ENCODE measurements at regions not wholly inside any gene's neighbourhood (a gene's known extent, or its start where the extent isn't known, plus 50 kb on each side); places are given as distances from the start of the nearest gene placed in this dataset.

- ATAC-seq (ENCODE audit: low FRiP score in 2 of 2) (no peak), DNase-seq (no peak)
- Histone ChIP-seq H3K9me3 (no peaks in the 10 kb centered on the region), H3K27ac (no peak overlapping the region), H3K4me1 (no peaks in the 10 kb centered on the region), H3K36me3 (no peaks in the 10 kb centered on the region), H3K27me3 (no peaks in the 10 kb centered on the region), H3K4me3 (no peak overlapping the region)
- 70 to 79% methylated on average over 2 of the region's 2 CpGs for WGBS, 2 donors
- TF ChIP-seq POLR2AphosphoS5 (IDR thresholded peaks at IDR 0.05): no peak
- no peak for TF ChIP-seq EP300 (IDR thresholded peaks at IDR 0.05)
- no peak for TF ChIP-seq CTCF (IDR thresholded peaks at IDR 0.05)
- TF ChIP-seq POLR2A (IDR thresholded peaks at IDR 0.05): no peak
These were observed 671.6 kb upstream of the BOD1L1 start for GRCh38 chr4:14299166-14299565.

- no peaks in the 10 kb centered on the region for H3K27me3 ChIP-seq
- no peak overlapping the region for H3K4me3 ChIP-seq
- DNase-seq (no peak), ATAC-seq (ENCODE audit: low FRiP score in 2 of 2) (no peak)
- no peak overlapping the region for H3K27ac ChIP-seq
- no peaks in the 10 kb centered on the region for H3K9me3 ChIP-seq
- H3K4me1 ChIP-seq: no peaks in the 10 kb centered on the region
- no peaks in the 10 kb centered on the region for H3K36me3 ChIP-seq
- TF ChIP-seq EP300 (IDR thresholded peaks at IDR 0.05) (no peak), POLR2AphosphoS5 (IDR thresholded peaks at IDR 0.05) (no peak), POLR2A (IDR thresholded peaks at IDR 0.05) (no peak), CTCF (IDR thresholded peaks at IDR 0.05) (no peak)
These were observed 674.5 kb upstream of the BOD1L1 start for GRCh38 chr4:14302021-14302420.

GRCh38 chr4:14303856-14304255 is 676.3 kb upstream of the BOD1L1 start:
- ATAC-seq (ENCODE audit: low FRiP score in 2 of 2) (no peak), DNase-seq (no peak)
- no peaks in the 10 kb centered on the region for H3K4me1 ChIP-seq
- no peaks in the 10 kb centered on the region for H3K27me3 ChIP-seq
- no peak overlapping the region for H3K4me3 ChIP-seq
- WGBS, 2 donors: 81 to 82% methylated on average over 3 of the region's 3 CpGs
- TF ChIP-seq POLR2AphosphoS5 (IDR thresholded peaks at IDR 0.05) (no peak), CTCF (IDR thresholded peaks at IDR 0.05) (no peak), POLR2A (IDR thresholded peaks at IDR 0.05) (no peak), EP300 (IDR thresholded peaks at IDR 0.05) (no peak)
- H3K36me3 ChIP-seq: no peaks in the 10 kb centered on the region
- H3K9me3 ChIP-seq: no peaks in the 10 kb centered on the region
- H3K27ac ChIP-seq: no peak overlapping the region

- no peaks in the 10 kb centered on the region for H3K36me3 ChIP-seq
- no peaks in the 10 kb centered on the region for H3K9me3 ChIP-seq
- H3K27ac ChIP-seq: no peak overlapping the region
- no peak overlapping the region for H3K4me3 ChIP-seq
- DNase-seq (no peak), ATAC-seq (ENCODE audit: low FRiP score in 2 of 2) (no peak)
- H3K27me3 ChIP-seq: no peaks in the 10 kb centered on the region
- no peaks in the 10 kb centered on the region for H3K4me1 ChIP-seq
- TF ChIP-seq POLR2A (IDR thresholded peaks at IDR 0.05): no peak
- no peak for TF ChIP-seq EP300 (IDR thresholded peaks at IDR 0.05)
- TF ChIP-seq CTCF (IDR thresholded peaks at IDR 0.05): no peak
- no peak for TF ChIP-seq POLR2AphosphoS5 (IDR thresholded peaks at IDR 0.05)
These were observed 680.7 kb upstream of the BOD1L1 start for GRCh38 chr4:14308229-14308651.

DNA sequence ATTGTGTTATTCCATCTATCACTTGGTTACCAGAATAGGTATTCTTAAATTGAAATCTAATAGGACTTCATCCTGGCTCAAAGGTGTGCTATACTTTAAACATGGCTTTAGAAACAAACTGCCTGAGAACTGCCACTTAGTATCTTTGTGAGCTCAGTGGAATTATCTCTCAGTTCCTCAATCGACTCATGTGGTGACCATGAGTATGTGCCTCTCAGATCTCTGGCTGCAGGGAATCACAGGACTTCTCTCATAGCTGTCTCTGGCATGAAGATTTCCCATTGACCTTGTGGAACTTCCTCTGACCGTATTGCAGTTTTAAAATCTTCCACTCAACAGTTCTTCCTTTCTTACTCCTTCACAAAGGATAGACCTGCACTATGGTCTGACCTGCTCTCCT is 681.9 kb upstream of the BOD1L1 start:
- ATAC-seq (ENCODE audit: low FRiP score in 2 of 2): peak in 1 of 2 donors; percentile 58
- Histone ChIP-seq H3K4me1 (no peaks in the 10 kb centered on the region), H3K4me3 (no peak overlapping the region), H3K9me3 (no peaks in the 10 kb centered on the region), H3K27me3 (no peaks in the 10 kb centered on the region), H3K36me3 (no peaks in the 10 kb centered on the region), H3K27ac (no peak overlapping the region)
- TF ChIP-seq POLR2A (IDR thresholded peaks at IDR 0.05): no peak
- TF ChIP-seq CTCF (IDR thresholded peaks at IDR 0.05): no peak
- peak in 1 of 2 donors; percentile 24 for DNase-seq
- WGBS, 2 donors: 61 to 73% methylated on average over 2 of the region's 2 CpGs
